HG03571 (cell line): ENCODE measurements at regions not wholly inside any gene's neighbourhood (a gene's known extent, or its start where the extent isn't known, plus 50 kb on each side); places are given as distances from the start of the nearest gene placed in this dataset.

Experiments used
- ATAC-seq: cut with Tn5 transposase; IDR thresholded peaks from one replicate; pipeline ENCODE4 v1.9.1; 2021; ENCODE audit not compliant: unreplicated experiment

GRCh38 chr13:47081850-47082249, 185.0 kb upstream of the HTR2A start:
- no peak for ATAC-seq

- no peak for ATAC-seq
Measured at GRCh38 chr13:47081246-47081645, 184.4 kb upstream of the HTR2A start.

GRCh38 chr13:47080621-47081020, 183.8 kb upstream of the HTR2A start:
- no peak for ATAC-seq

GRCh38 chr13:47076500-47076899, 179.6 kb upstream of the HTR2A start:
- ATAC-seq, result no peak

- ATAC-seq, result no peak
Measured at GRCh38 chr13:47069133-47069532, 172.3 kb upstream of the HTR2A start.

- ATAC-seq, result no peak
Measured at GRCh38 chr13:47067306-47067705, 170.5 kb upstream of the HTR2A start.

GRCh38 chr13:47066226-47066625, 169.4 kb upstream of the HTR2A start:
- no peak for ATAC-seq

GRCh38 chr13:47064381-47064780, 167.5 kb upstream of the HTR2A start:
- ATAC-seq, result no peak

GRCh38 chr13:47049276-47049989, 152.6 kb upstream of the HTR2A start:
- ATAC-seq, result no peak

- no peak for ATAC-seq
Measured at GRCh38 chr13:47046706-47047105, 149.9 kb upstream of the HTR2A start.

GRCh38 chr13:47044842-47045241, 148.0 kb upstream of the HTR2A start:
- no peak for ATAC-seq

- no peak for ATAC-seq
Measured at GRCh38 chr13:47039106-47039505, 142.3 kb upstream of the HTR2A start.

- ATAC-seq, result no peak
Measured at GRCh38 chr13:47038188-47038587, 141.3 kb upstream of the HTR2A start.

- ATAC-seq, result peak; percentile 99
Measured at GRCh38 chr13:47036294-47037008, 139.6 kb upstream of the HTR2A start.

- ATAC-seq, result no peak
Measured at GRCh38 chr13:47033216-47033615, 136.4 kb upstream of the HTR2A start.

GRCh38 chr13:47027780-47028437, 131.1 kb upstream of the HTR2A start:
- no peak for ATAC-seq

- ATAC-seq, result no peak
Measured at GRCh38 chr13:47025791-47026447, 129.1 kb upstream of the HTR2A start.

- ATAC-seq, result no peak
Measured at GRCh38 chr13:47019977-47020376, 123.1 kb upstream of the HTR2A start.

GRCh38 chr13:47017476-47017875, 120.6 kb upstream of the HTR2A start:
- no peak for ATAC-seq

- no peak for ATAC-seq
Measured at GRCh38 chr13:47008318-47008717, 111.5 kb upstream of the HTR2A start.

GRCh38 chr13:47005756-47006414, 109.0 kb upstream of the HTR2A start:
- no peak for ATAC-seq
